SK-N-SH (cell line): ENCODE measurements at regions not wholly inside any gene's neighbourhood (a gene's known extent, or its start where the extent isn't known, plus 50 kb on each side); places are given as distances from the start of the nearest gene placed in this dataset.

Source experiments
- CTCF ChIA-PET: fragments of 300-600, 350-600 bp; formaldehyde crosslinking; extraction: SDS; loops from one replicate; lab custom pipeline; 2021; lab: Yijun Ruan, JAX
- POLR2A ChIA-PET: fragments of 350-600 bp; sonication (Branson Sonifier 250); formaldehyde crosslinking; extraction: SDS; loops from one replicate; lab custom pipeline; 2020; ENCODE audit warnings: antibody characterized with exemption, inconsistent platforms; lab: Yijun Ruan, JAX
- DNase-seq: peaks from one replicate; pipeline ENCODE4 v3.0.0; 2012
- H2AFZ ChIP-seq: fragments of 200-600 bp; sonication (generic); 2 replicates; pipeline ENCODE4 v1.8.1; 2016; ENCODE audit warnings: antibody characterized with exemption, mild to moderate bottlenecking, low read depth
- H3F3A ChIP-seq: fragments of 200-600 bp; sonication (generic); replicated peaks from 2 replicates; pipeline ENCODE3; 2016; ENCODE audit warnings: antibody characterized with exemption, mild to moderate bottlenecking; ENCODE audit not compliant: insufficient read depth
- H3K27ac ChIP-seq, 2 experiments: fragments of 200-500 bp in 1 of 2; fragments of 200-600 bp in 1 of 2; sonication (Bioruptor generic) in 1 of 2; sonication (generic), shearing (Covaris generic) in 1 of 2; 2 replicates each; pipeline versions ENCODE4 v1.5.1 to v1.6.1; 2014 to 2016; ENCODE audit warnings: low read depth in 2 of 2, inconsistent platforms in 1 of 2, low read length in 1 of 2, mild to moderate bottlenecking in 1 of 2, mixed read lengths in 1 of 2
- H3K27me3 ChIP-seq: fragments of 200-600 bp; sonication (generic), shearing (Covaris generic); 2 replicates; pipeline ENCODE4 v1.6.1; 2016; ENCODE audit warnings: mixed run types; ENCODE audit not compliant: insufficient read depth
- H3K36me3 ChIP-seq, 2 experiments: fragments of 200-500 bp in 1 of 2; fragments of 200-600 bp in 1 of 2; sonication (Bioruptor generic) in 1 of 2; sonication (generic) in 1 of 2; replicated peaks in 1 of 2; 2 replicates each; pipeline versions ENCODE3 to v1.5.1; 2014 to 2016; ENCODE audit warnings: low read length in 1 of 2, mild to moderate bottlenecking in 1 of 2; ENCODE audit not compliant: insufficient read depth in 2 of 2, control insufficient read depth in 1 of 2
- H3K4me1 ChIP-seq, 2 experiments: fragments of 200-500 bp in 1 of 2; fragments of 200-600 bp in 1 of 2; sonication (Bioruptor generic) in 1 of 2; sonication (generic), shearing (Covaris generic) in 1 of 2; 2 replicates each; pipeline versions ENCODE4 v1.5.1 to v1.6.1; 2014 to 2016; ENCODE audit warnings: low read depth in 1 of 2, low read length in 1 of 2, mixed run types in 1 of 2; ENCODE audit not compliant: insufficient read depth in 2 of 2, control insufficient read depth in 1 of 2
- H3K4me2 ChIP-seq: fragments of 200-600 bp; sonication (generic), shearing (Covaris generic); 2 replicates; pipeline ENCODE4 v1.6.1; 2017; ENCODE audit warnings: mixed run types
- H3K4me3 ChIP-seq, 2 experiments: fragments of 200-500 bp in 1 of 2; fragments of 200-600 bp in 1 of 2; sonication (Bioruptor generic) in 1 of 2; sonication (generic), shearing (Covaris generic) in 1 of 2; 2 replicates each; pipeline versions ENCODE4 v1.5.1 to v1.8.1; 2014 to 2016; ENCODE audit warnings: low read depth in 2 of 2, inconsistent platforms in 1 of 2, low read length in 1 of 2, mild to moderate bottlenecking in 1 of 2, mixed read lengths in 1 of 2, moderate library complexity in 1 of 2
- H3K79me2 ChIP-seq: fragments of 200-600 bp; sonication (generic); 2 replicates; pipeline ENCODE4 v1.8.1; 2017; ENCODE audit warnings: mild to moderate bottlenecking; ENCODE audit not compliant: insufficient read depth
- H3K9ac ChIP-seq: fragments of 200-600 bp; sonication (generic); 2 replicates; pipeline ENCODE4 v1.6.1; 2017; ENCODE audit warnings: mixed run types
- H3K9me2 ChIP-seq: fragments of 200-600 bp; sonication (generic); 2 replicates; pipeline ENCODE4 v1.6.1; 2017; ENCODE audit warnings: mixed run types
- H3K9me3 ChIP-seq: fragments of 200-600 bp; sonication (generic); 2 replicates; pipeline ENCODE4 v1.6.1; 2017; ENCODE audit warnings: mixed run types, mild to moderate bottlenecking, moderate library complexity
- H4K20me1 ChIP-seq: fragments of 200-600 bp; sonication (generic); 2 replicates; pipeline ENCODE4 v1.6.1; 2017; ENCODE audit warnings: mild to moderate bottlenecking, mixed run types; ENCODE audit not compliant: insufficient read depth
- CTCF ChIP-seq: fragments of 200-600 bp; sonication (generic); IDR thresholded peaks from 2 replicates; pipeline ENCODE4 v1.6.1; 2017; ENCODE audit warnings: antibody characterized with exemption, mild to moderate bottlenecking, moderate library complexity
- EP300 ChIP-seq, 2 experiments: IDR thresholded peaks; 2 replicates each; pipeline versions ENCODE4 v1.4.0 to v1.6.1; 2012; ENCODE audit warnings: borderline replicate concordance in 1 of 2, low read depth in 1 of 2, low read length in 1 of 2
- FOXJ3 ChIP-seq: sonication (generic); formaldehyde crosslinking; IDR thresholded peaks from 2 replicates; pipeline ENCODE4 v1.5.1; 2020; ENCODE audit warnings: mild to moderate bottlenecking, missing genetic modification reagents
- JUND ChIP-seq: IDR thresholded peaks from 2 replicates; pipeline ENCODE4 v1.4.0; 2012
- MXI1 ChIP-seq: IDR thresholded peaks from 2 replicates; pipeline ENCODE4 v1.6.1; 2012; ENCODE audit warnings: mild to moderate bottlenecking, low read depth, low read length, improper control_type of control experiment
- NFIC ChIP-seq: IDR thresholded peaks from 2 replicates; pipeline ENCODE4 v1.4.0; 2012; ENCODE audit warnings: borderline replicate concordance
- POLR2AphosphoS5 ChIP-seq: IDR thresholded peaks from 2 replicates; pipeline ENCODE4 v1.6.1; 2012; ENCODE audit warnings: low read depth, low read length
- RCOR1 ChIP-seq: fragments of 150-350 bp; IDR thresholded peaks from 2 replicates; pipeline ENCODE4 v1.6.1; 2017; ENCODE audit warnings: antibody characterized with exemption, low read length
- RFX5 ChIP-seq: IDR thresholded peaks from 2 replicates; pipeline ENCODE4 v1.6.1; 2012; ENCODE audit warnings: mild to moderate bottlenecking, improper control_type of control experiment, low read length
- RXRA ChIP-seq: IDR thresholded peaks from 2 replicates; pipeline ENCODE4 v1.4.0; 2012; ENCODE audit warnings: low read depth, mild to moderate bottlenecking, borderline replicate concordance
- SIN3A ChIP-seq: IDR thresholded peaks from 2 replicates; pipeline ENCODE4 v1.6.1; 2012; ENCODE audit warnings: low read depth, mild to moderate bottlenecking, low read length, moderate library complexity, borderline replicate concordance
- SMC3 ChIP-seq: IDR thresholded peaks from 2 replicates; pipeline ENCODE4 v1.6.1; 2012; ENCODE audit warnings: low read depth, low read length, improper control_type of control experiment
- TAF1 ChIP-seq: IDR thresholded peaks from 2 replicates; pipeline ENCODE4 v1.6.1; 2012; ENCODE audit warnings: low read depth, mild to moderate bottlenecking, low read length, moderate library complexity, borderline replicate concordance
- TCF12 ChIP-seq: IDR thresholded peaks from 2 replicates; pipeline ENCODE4 v1.4.0; 2012
- TEAD4 ChIP-seq: IDR thresholded peaks from 2 replicates; pipeline ENCODE4 v1.4.0; 2012; ENCODE audit warnings: mild to moderate bottlenecking, borderline replicate concordance; ENCODE audit not compliant: insufficient read depth
- YY1 ChIP-seq: IDR thresholded peaks from 2 replicates; pipeline ENCODE4 v1.4.0; 2012; ENCODE audit warnings: low read depth, mild to moderate bottlenecking
- WGBS: methylation state at CpG from one replicate; pipeline ENCODE4 v1.1.6; 2017; ENCODE audit warnings: low lambda C conversion rate; 5-methylcytosine and 5-hydroxymethylcytosine counted together
- TF ChIP-seq, protein P1 (sequence below): IDR thresholded peaks from 2 replicates; pipeline ENCODE4; 2012
- TF ChIP-seq, protein P2 (sequence below): fragments of 150-350 bp; IDR thresholded peaks from 2 replicates; pipeline ENCODE4 v1.6.1; 2017; ENCODE audit warnings: antibody characterized with exemption, low read length, low read depth, borderline replicate concordance

- H3K9ac ChIP-seq, result no peak overlapping the region
- peaks cover 4% of the 10 kb centered on the region; the same call in 1 of the 2 replicates for H3K27me3 ChIP-seq
- no peaks in the 10 kb centered on the region for H3K79me2 ChIP-seq
- no peak overlapping the region for H3K4me2 ChIP-seq
- CTCF ChIA-PET, result interaction anchor here (0.6 to 1.0 kb wide), 2 partner anchors 50 to 99 kb away, joined by 3 read pairs; no protein-coding TSS in a partner anchor
- no peaks in the 10 kb centered on the region for H3K36me3 ChIP-seq
- no peak for DNase-seq
- no peak overlapping the region for H2AFZ ChIP-seq
- no peaks in the 10 kb centered on the region for H3K9me3 ChIP-seq
- no peaks in the 10 kb centered on the region for H3K9me2 ChIP-seq
- no peaks in the 10 kb centered on the region for H3F3A ChIP-seq
- H3K4me1 ChIP-seq, result no peaks in the 10 kb centered on the region
- 19% methylated on average over 8 of the region's 8 CpGs for WGBS
- no peaks in the 10 kb centered on the region for H4K20me1 ChIP-seq
- POLR2A ChIA-PET, result no interaction called here
- TF ChIP-seq SMC3 (no peak), NFIC (no peak), CTCF (no peak), TEAD4 (no peak), FOXJ3 (CRISPR knock-in tag) (no peak), JUND (no peak), TAF1 (no peak), YY1 (no peak)
- no peak overlapping the region for H3K4me3 ChIP-seq
- no peak overlapping the region for H3K27ac ChIP-seq
Measured at GRCh38 chr6:150711584-150712504, 112.2 kb downstream of the PLEKHG1 start.

GRCh38 chr6:150712505-150713252, 113.0 kb downstream of the PLEKHG1 start:
- ChIA-PET POLR2A (no interaction called here), CTCF (interaction anchor here (0.6 to 1.0 kb wide), 2 partner anchors 49 to 98 kb away, joined by 3 read pairs; no protein-coding TSS in a partner anchor)
- no peaks in the 10 kb centered on the region for H3K4me1 ChIP-seq
- no peak overlapping the region for H3K27ac ChIP-seq
- H3K4me2 ChIP-seq, result no peak overlapping the region
- no peaks in the 10 kb centered on the region for H3F3A ChIP-seq
- H3K4me3 ChIP-seq, result no peak overlapping the region
- H3K9me2 ChIP-seq, result no peaks in the 10 kb centered on the region
- H3K79me2 ChIP-seq, result no peaks in the 10 kb centered on the region
- H3K36me3 ChIP-seq, result no peaks in the 10 kb centered on the region
- no peak overlapping the region for H2AFZ ChIP-seq
- H3K9me3 ChIP-seq, result no peaks in the 10 kb centered on the region
- H3K27me3 ChIP-seq, result peaks cover 4% of the 10 kb centered on the region; the same call in 1 of the 2 replicates
- TF ChIP-seq POLR2AphosphoS5 (no peak), RFX5 (no peak), RCOR1 (no peak), TCF12 (no peak), MXI1 (no peak), SIN3A (no peak), YY1 (no peak), EP300 (IDR thresholded peaks at IDR 0.05; ENCODE audit: borderline replicate concordance in 1 of 2, low read depth in 1 of 2, low read length in 1 of 2) (no peak), SMC3 (no peak), RXRA (no peak)
- TF ChIP-seq, protein P1, sequence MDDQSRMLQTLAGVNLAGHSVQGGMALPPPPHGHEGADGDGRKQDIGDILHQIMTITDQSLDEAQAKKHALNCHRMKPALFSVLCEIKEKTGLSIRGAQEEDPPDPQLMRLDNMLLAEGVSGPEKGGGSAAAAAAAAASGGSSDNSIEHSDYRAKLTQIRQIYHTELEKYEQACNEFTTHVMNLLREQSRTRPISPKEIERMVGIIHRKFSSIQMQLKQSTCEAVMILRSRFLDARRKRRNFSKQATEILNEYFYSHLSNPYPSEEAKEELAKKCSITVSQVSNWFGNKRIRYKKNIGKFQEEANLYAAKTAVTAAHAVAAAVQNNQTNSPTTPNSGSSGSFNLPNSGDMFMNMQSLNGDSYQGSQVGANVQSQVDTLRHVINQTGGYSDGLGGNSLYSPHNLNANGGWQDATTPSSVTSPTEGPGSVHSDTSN, result no peak
- TF ChIP-seq, protein P2, sequence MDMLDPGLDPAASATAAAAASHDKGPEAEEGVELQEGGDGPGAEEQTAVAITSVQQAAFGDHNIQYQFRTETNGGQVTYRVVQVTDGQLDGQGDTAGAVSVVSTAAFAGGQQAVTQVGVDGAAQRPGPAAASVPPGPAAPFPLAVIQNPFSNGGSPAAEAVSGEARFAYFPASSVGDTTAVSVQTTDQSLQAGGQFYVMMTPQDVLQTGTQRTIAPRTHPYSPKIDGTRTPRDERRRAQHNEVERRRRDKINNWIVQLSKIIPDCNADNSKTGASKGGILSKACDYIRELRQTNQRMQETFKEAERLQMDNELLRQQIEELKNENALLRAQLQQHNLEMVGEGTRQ, result no peak
- 22% methylated on average over 7 of the region's 7 CpGs for WGBS
- no peak for DNase-seq
- no peak overlapping the region for H3K9ac ChIP-seq
- H4K20me1 ChIP-seq, result no peaks in the 10 kb centered on the region
